ENCODE measurements at regions not wholly inside any gene's neighbourhood (a gene's known extent, or its start where the extent isn't known, plus 50 kb on each side); places are given as distances from the start of the nearest gene placed in this dataset.

DNA sequence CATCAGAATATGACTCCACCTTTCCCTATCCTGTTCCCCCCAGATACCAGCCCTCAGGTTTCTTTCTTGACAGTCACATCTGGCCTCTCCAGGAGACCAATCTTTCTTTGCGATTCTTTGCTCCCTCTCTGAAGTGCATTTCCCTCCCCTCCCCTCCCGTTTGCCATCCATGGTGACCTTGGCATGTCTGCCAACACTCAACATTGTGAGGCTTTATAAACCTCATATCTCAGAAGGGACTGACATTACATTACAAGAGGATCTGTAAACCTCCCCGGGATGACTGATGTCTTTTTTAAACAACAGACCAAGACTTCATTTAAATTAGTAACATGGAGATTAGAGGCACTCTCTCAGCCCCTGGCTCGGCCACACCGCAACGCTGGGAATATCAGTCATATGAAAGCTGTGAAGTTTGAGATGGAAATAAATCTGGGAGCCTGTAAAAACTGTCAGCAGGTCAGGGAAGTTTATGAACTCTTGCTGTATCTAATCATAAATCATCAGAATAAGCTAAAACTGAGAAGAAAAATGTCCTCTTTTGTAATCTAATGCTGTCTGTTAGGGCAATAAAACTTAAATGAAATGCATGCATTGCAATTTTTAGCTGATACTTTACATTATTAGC, 401.7 kb upstream of the PROX1 start:
- TF ChIP-seq, protein P1, sequence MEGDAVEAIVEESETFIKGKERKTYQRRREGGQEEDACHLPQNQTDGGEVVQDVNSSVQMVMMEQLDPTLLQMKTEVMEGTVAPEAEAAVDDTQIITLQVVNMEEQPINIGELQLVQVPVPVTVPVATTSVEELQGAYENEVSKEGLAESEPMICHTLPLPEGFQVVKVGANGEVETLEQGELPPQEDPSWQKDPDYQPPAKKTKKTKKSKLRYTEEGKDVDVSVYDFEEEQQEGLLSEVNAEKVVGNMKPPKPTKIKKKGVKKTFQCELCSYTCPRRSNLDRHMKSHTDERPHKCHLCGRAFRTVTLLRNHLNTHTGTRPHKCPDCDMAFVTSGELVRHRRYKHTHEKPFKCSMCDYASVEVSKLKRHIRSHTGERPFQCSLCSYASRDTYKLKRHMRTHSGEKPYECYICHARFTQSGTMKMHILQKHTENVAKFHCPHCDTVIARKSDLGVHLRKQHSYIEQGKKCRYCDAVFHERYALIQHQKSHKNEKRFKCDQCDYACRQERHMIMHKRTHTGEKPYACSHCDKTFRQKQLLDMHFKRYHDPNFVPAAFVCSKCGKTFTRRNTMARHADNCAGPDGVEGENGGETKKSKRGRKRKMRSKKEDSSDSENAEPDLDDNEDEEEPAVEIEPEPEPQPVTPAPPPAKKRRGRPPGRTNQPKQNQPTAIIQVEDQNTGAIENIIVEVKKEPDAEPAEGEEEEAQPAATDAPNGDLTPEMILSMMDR (IDR thresholded peaks at IDR 0.05; ENCODE audit: low read depth, low read length): no peak
- no peak for TF ChIP-seq EZH2phosphoT487 (IDR thresholded peaks at IDR 0.05; ENCODE audit: low read depth)
